ENCODE measurements at regions not wholly inside any gene's neighbourhood (a gene's known extent, or its start where the extent isn't known, plus 50 kb on each side); places are given as distances from the start of the nearest gene placed in this dataset.

- Histone ChIP-seq H3K27me3 (ENCODE audit: control insufficient read depth, low read length) (0 out of 2 replicates have a peak, but pooled peaks cover 3% of the 10 kb centered on the region), H3K4me2 (ENCODE audit: low read length) (no peak overlapping the region), H3K9me2 (replicated peaks; ENCODE audit: control insufficient read depth, low read length) (no peaks in the 10 kb centered on the region), H3K79me2 (ENCODE audit: control insufficient read depth, low read length) (no peaks in the 10 kb centered on the region), H4K20me1 (ENCODE audit: control insufficient read depth, insufficient read depth, low read depth, low read length) (no peaks in the 10 kb centered on the region), H3K4me1 (ENCODE audit: control insufficient read depth, low read length) (peaks cover 8% of the 10 kb centered on the region), H3K9me3 (ENCODE audit: control insufficient read depth, insufficient read depth, low read length) (no peaks in the 10 kb centered on the region), H3K27ac (ENCODE audit: low read depth, low read length) (no peak overlapping the region), H3K36me3 (ENCODE audit: control insufficient read depth, low read length) (no peaks in the 10 kb centered on the region), H3K4me3 (ENCODE audit: low read length) (no peak overlapping the region), H3F3A (ENCODE audit: control insufficient read depth, insufficient read depth) (no peaks in the 10 kb centered on the region)
- TF ChIP-seq EZH2phosphoT487 (IDR thresholded peaks at IDR 0.05; ENCODE audit: borderline replicate concordance, low read length) (no peak), CTCF (IDR thresholded peaks at IDR 0.05; ENCODE audit: low read depth, low read length, poor library complexity, severe bottlenecking) (no peak)
These were observed 66.1 kb upstream of the SPTLC1 start for GRCh38 chr9:92181296-92181695.

- 0 out of 2 replicates have a peak, but pooled peaks cover 3% of the 10 kb centered on the region for H3K27me3 ChIP-seq (ENCODE audit: control insufficient read depth, low read length)
- H3K9me3 ChIP-seq (ENCODE audit: control insufficient read depth, insufficient read depth, low read length), result no peaks in the 10 kb centered on the region
- H3K4me1 ChIP-seq (ENCODE audit: control insufficient read depth, low read length), result peaks cover 8% of the 10 kb centered on the region
- no peaks in the 10 kb centered on the region for H4K20me1 ChIP-seq (ENCODE audit: control insufficient read depth, insufficient read depth, low read depth, low read length)
- H3K36me3 ChIP-seq (ENCODE audit: control insufficient read depth, low read length), result no peaks in the 10 kb centered on the region
- no peaks in the 10 kb centered on the region for H3K79me2 ChIP-seq (ENCODE audit: control insufficient read depth, low read length)
- H3K9me2 ChIP-seq (replicated peaks; ENCODE audit: control insufficient read depth, low read length), result no peaks in the 10 kb centered on the region
- H3F3A ChIP-seq (ENCODE audit: control insufficient read depth, insufficient read depth), result no peaks in the 10 kb centered on the region
- no peak for TF ChIP-seq EZH2phosphoT487 (IDR thresholded peaks at IDR 0.05; ENCODE audit: borderline replicate concordance, low read length)
- H3K27ac ChIP-seq (ENCODE audit: low read depth, low read length), result no peak overlapping the region
- H3K4me3 ChIP-seq (ENCODE audit: low read length), result no peak overlapping the region
- no peak overlapping the region for H3K4me2 ChIP-seq (ENCODE audit: low read length)
These were observed 65.5 kb upstream of the SPTLC1 start for GRCh38 chr9:92180669-92181181.

- H3K4me3 ChIP-seq (ENCODE audit: low read length), result no peak overlapping the region
- H3K4me2 ChIP-seq (ENCODE audit: low read length), result no peak overlapping the region
- no peaks in the 10 kb centered on the region for H4K20me1 ChIP-seq (ENCODE audit: control insufficient read depth, insufficient read depth, low read depth, low read length)
- H3K9me2 ChIP-seq (replicated peaks; ENCODE audit: control insufficient read depth, low read length), result no peaks in the 10 kb centered on the region
- no peaks in the 10 kb centered on the region for H3K36me3 ChIP-seq (ENCODE audit: control insufficient read depth, low read length)
- no peaks in the 10 kb centered on the region for H3F3A ChIP-seq (ENCODE audit: control insufficient read depth, insufficient read depth)
- no peaks in the 10 kb centered on the region for H3K79me2 ChIP-seq (ENCODE audit: control insufficient read depth, low read length)
- peaks cover 8% of the 10 kb centered on the region for H3K4me1 ChIP-seq (ENCODE audit: control insufficient read depth, low read length)
- H3K27me3 ChIP-seq (ENCODE audit: control insufficient read depth, low read length), result 0 out of 2 replicates have a peak, but pooled peaks cover 3% of the 10 kb centered on the region
- no peak overlapping the region for H3K27ac ChIP-seq (ENCODE audit: low read depth, low read length)
- no peak for TF ChIP-seq CTCF (IDR thresholded peaks at IDR 0.05; ENCODE audit: low read depth, low read length, poor library complexity, severe bottlenecking)
- TF ChIP-seq EZH2phosphoT487 (IDR thresholded peaks at IDR 0.05; ENCODE audit: borderline replicate concordance, low read length), result no peak
- H3K9me3 ChIP-seq (ENCODE audit: control insufficient read depth, insufficient read depth, low read length), result no peaks in the 10 kb centered on the region
These were observed 64.8 kb upstream of the SPTLC1 start for GRCh38 chr9:92180002-92180400.

GRCh38 chr9:92179286-92180001 lies 64.2 kb upstream of the SPTLC1 start:
- no peaks in the 10 kb centered on the region for H3K9me2 ChIP-seq (replicated peaks; ENCODE audit: control insufficient read depth, low read length)
- H3K4me2 ChIP-seq (ENCODE audit: low read length), result no peak overlapping the region
- 0 out of 2 replicates have a peak, but pooled peaks cover 3% of the 10 kb centered on the region for H3K27me3 ChIP-seq (ENCODE audit: control insufficient read depth, low read length)
- H3K36me3 ChIP-seq (ENCODE audit: control insufficient read depth, low read length), result no peaks in the 10 kb centered on the region
- no peak overlapping the region for H3K27ac ChIP-seq (ENCODE audit: low read depth, low read length)
- no peak overlapping the region for H3K4me3 ChIP-seq (ENCODE audit: low read length)
- H3K4me1 ChIP-seq (ENCODE audit: control insufficient read depth, low read length), result peaks cover 8% of the 10 kb centered on the region
- no peaks in the 10 kb centered on the region for H3K9me3 ChIP-seq (ENCODE audit: control insufficient read depth, insufficient read depth, low read length)
- no peaks in the 10 kb centered on the region for H3F3A ChIP-seq (ENCODE audit: control insufficient read depth, insufficient read depth)
- no peak for TF ChIP-seq CTCF (IDR thresholded peaks at IDR 0.05; ENCODE audit: low read depth, low read length, poor library complexity, severe bottlenecking)
- TF ChIP-seq EZH2phosphoT487 (IDR thresholded peaks at IDR 0.05; ENCODE audit: borderline replicate concordance, low read length), result no peak
- H4K20me1 ChIP-seq (ENCODE audit: control insufficient read depth, insufficient read depth, low read depth, low read length), result no peaks in the 10 kb centered on the region
- no peaks in the 10 kb centered on the region for H3K79me2 ChIP-seq (ENCODE audit: control insufficient read depth, low read length)

All from DOHH2 (cell line).